HUES64 (cell line): ENCODE measurements at regions not wholly inside any gene's neighbourhood (a gene's known extent, or its start where the extent isn't known, plus 50 kb on each side); places are given as distances from the start of the nearest gene placed in this dataset.

ENCODE experiments used
- H3K27ac ChIP-seq: 2 replicates; pipeline ENCODE4 v1.7.0; 2013; ENCODE audit warnings: low read depth, low read length, inconsistent platforms
- H3K27me3 ChIP-seq: 2 replicates; pipeline ENCODE4 v1.6.1; 2013; ENCODE audit warnings: mild to moderate bottlenecking, low read length; ENCODE audit not compliant: insufficient read depth
- H3K36me3 ChIP-seq: 2 replicates; pipeline ENCODE4 v1.6.1; 2013; ENCODE audit warnings: mild to moderate bottlenecking, low read length; ENCODE audit not compliant: insufficient read depth
- H3K4me1 ChIP-seq: 2 replicates; pipeline ENCODE4 v1.6.1; 2013; ENCODE audit warnings: mild to moderate bottlenecking, low read length, moderate library complexity; ENCODE audit not compliant: insufficient read depth
- H3K4me3 ChIP-seq: 2 replicates; pipeline ENCODE4 v1.5.1; 2013; ENCODE audit warnings: mild to moderate bottlenecking, low read length, moderate library complexity
- H3K9ac ChIP-seq: 2 replicates; pipeline ENCODE4 v1.6.1; 2013; ENCODE audit warnings: mild to moderate bottlenecking, low read depth, low read length
- H3K9me3 ChIP-seq: 2 replicates; pipeline ENCODE4 v1.6.1; 2013; ENCODE audit warnings: low read depth, low read length; ENCODE audit not compliant: insufficient read depth
- WGBS: fragments of 150-250, 120-280 bp; methylation state at CpG from one replicate; pipeline ENCODE4 v1.1.7; 2013; ENCODE audit warnings: missing lambda C conversion rate; 5-methylcytosine and 5-hydroxymethylcytosine counted together

DNA sequence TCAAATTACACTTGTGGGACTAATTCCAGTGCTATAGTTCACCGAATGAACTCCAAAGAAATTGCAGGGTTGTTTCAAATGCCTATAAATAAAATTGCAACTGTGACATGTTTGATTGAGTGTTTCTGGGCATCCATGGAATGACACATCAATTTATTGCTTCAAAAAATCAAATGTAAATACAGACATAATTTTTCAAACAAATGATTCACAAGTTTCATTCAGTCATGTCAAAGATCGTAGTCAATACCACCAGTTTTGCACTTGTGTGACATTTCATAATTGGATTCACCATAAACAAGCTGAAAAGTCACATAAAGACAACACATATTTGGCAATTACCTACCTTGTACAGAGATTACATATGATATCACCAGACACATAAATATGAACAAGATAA is 350.8 kb downstream of the CDH2 start:
- 98% methylated on average over 2 of the region's 2 CpGs for WGBS
- H3K27ac ChIP-seq: no peak overlapping the region
- no peaks in the 10 kb centered on the region for H3K27me3 ChIP-seq

DNA sequence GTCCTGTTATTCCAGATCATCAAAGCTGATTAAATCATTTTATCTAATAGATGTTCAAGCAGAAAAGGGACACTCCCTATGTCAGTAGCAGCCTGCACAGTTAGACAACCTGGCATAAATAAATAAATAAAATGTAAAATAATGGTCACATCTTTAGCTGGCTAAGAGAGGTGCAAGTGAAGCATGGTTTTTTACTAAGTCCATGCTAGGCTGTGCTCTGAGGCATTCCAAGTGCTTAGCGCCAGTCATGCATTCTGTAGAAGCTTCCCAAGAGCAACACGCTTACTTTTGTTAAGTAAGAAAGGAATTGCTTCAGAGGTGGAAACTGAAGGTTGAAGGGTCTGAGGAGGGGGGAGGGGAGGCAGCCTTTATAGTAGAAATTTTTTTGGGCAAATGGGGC is 351.2 kb downstream of the CDH2 start:
- Histone ChIP-seq H3K27ac (peak overlapping the region; percentile 47; the same call in 1 of the 2 replicates), H3K4me3 (no peak overlapping the region), H3K36me3 (no peaks in the 10 kb centered on the region), H3K9ac (no peak overlapping the region; the same call in 1 of the 2 replicates), H3K4me1 (peaks cover 29% of the 10 kb centered on the region), H3K9me3 (no peaks in the 10 kb centered on the region), H3K27me3 (no peaks in the 10 kb centered on the region)
- 87% methylated on average over 2 of the region's 2 CpGs for WGBS

More for the DNA sequence above, 350.8 kb downstream of the CDH2 start:
- H3K36me3 ChIP-seq: no peaks in the 10 kb centered on the region
- H3K9me3 ChIP-seq: no peaks in the 10 kb centered on the region
- no peak overlapping the region for H3K4me3 ChIP-seq
- peaks cover 29% of the 10 kb centered on the region for H3K4me1 ChIP-seq
- H3K9ac ChIP-seq: no peak overlapping the region

DNA sequence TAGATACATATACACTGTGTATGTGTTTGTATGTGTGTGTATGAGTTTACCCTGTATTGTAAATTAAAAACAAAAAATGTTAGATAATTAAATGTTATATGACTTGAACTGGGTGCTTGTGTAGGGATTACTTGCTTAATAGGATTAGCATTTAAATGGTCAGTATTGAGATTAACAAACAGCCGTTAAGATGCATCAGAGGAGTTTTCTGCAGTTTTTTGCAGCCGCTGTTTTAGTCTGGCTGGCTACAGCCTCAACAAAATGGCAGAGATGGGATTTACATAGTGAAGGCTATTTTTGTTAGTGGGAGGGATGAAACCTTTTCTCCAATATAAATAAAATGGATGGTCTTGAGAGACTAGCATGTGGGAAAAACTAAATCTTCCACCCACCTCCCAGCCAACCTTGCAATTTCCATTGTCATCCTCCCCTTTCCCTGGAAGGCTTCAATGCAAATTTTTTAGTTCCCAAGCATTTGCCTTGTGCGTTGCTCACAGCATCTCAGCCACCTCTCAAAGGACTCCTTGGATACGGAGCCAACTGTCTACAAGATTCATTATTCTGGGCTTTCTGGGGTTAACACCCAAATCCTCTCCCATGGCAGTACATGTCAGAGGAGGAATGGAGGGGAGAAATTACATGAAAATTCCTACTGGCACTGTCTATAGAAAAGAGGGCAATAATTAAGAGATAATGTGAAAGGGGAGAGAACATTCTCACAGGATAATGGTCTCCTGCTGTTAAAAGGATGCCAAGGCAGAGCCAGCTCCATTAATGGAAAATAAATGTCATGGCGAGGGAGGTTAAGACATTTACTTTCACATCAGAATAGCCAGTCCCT is 351.9 kb downstream of the CDH2 start:
- no peaks in the 10 kb centered on the region for H3K9me3 ChIP-seq
- H3K4me3 ChIP-seq: no peak overlapping the region
- H3K36me3 ChIP-seq: no peaks in the 10 kb centered on the region
- WGBS: 58% methylated on average over 5 of the region's 5 CpGs
- H3K27ac ChIP-seq: peak overlapping the region; percentile 47; the same call in 1 of the 2 replicates
- H3K4me1 ChIP-seq: peaks cover 29% of the 10 kb centered on the region
- no peak overlapping the region; the same call in 1 of the 2 replicates for H3K9ac ChIP-seq
- H3K27me3 ChIP-seq: no peaks in the 10 kb centered on the region

DNA sequence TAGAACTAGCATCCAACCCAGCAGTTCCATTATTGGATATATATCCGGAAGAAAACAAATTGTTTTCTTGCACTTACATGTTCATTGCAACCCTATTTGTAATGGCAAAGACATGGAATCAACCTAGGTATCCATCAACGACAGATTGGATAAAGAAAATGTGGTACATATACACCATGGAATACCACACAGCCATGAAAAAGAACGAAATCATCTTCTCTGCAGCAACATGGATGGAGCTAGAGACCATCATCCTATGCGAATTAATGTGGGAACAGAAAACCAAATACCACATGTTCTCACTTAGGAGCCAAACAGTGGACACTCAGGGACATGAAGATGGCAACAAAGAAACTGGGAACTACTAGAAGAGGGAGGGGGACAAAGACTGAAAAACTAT is 352.7 kb downstream of the CDH2 start:
- Histone ChIP-seq H3K9me3 (no peaks in the 10 kb centered on the region), H3K4me1 (peaks cover 29% of the 10 kb centered on the region), H3K4me3 (no peak overlapping the region), H3K9ac (no peak overlapping the region), H3K36me3 (no peaks in the 10 kb centered on the region), H3K27ac (no peak overlapping the region), H3K27me3 (no peaks in the 10 kb centered on the region)
- 94% methylated on average over 4 of the region's 4 CpGs for WGBS

DNA sequence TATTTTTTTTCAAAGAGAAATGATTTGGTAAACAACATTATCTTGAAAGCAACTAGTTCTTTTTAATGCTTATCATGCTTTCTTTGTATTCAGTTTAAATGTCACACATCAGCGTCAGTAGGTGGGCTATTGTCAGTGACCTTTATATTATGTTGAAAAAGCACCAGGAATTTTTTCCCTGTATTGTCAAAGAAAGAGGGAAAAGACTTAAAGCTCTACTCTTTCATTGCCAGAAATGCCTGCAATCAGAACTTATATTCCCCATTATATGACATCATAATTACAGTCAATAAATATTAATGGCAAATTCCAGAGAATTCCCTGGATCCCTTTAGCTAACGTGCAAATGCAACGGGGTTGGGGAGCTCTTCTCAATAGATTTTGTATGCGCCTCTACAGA is 353.9 kb downstream of the CDH2 start:
- Histone ChIP-seq H3K9ac (no peak overlapping the region), H3K4me3 (no peak overlapping the region), H3K36me3 (no peaks in the 10 kb centered on the region), H3K9me3 (no peaks in the 10 kb centered on the region), H3K27ac (peak overlapping the region; percentile 43; the same call in 1 of the 2 replicates), H3K27me3 (no peaks in the 10 kb centered on the region), H3K4me1 (peaks cover 29% of the 10 kb centered on the region)
- WGBS: 80% methylated on average over 4 of the region's 4 CpGs

DNA sequence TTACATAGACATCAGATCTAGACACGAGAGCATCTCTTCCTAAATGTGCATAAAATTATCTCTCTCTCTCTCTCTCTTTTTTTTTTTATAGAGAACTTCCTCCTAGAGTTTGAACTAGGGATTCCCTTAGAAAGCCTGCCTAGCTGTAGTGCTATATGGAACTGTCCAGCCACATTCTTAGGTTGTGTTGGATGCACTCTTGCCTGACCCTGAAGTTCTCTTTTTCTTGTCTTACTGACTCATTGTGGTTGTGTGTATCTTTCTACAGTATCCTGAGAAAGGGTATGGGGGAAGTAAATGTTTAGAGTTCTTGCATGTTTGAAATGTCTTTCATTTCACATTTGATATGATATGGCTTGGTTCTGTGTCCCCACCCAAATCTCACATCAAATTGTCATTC is 368.2 kb downstream of the CDH2 start:
- no peaks in the 10 kb centered on the region for H3K27me3 ChIP-seq
- no peaks in the 10 kb centered on the region for H3K36me3 ChIP-seq
- H3K27ac ChIP-seq: no peak overlapping the region
- 86% methylated on average over 1 of the region's 1 CpG for WGBS
- H3K9ac ChIP-seq: no peak overlapping the region
- H3K9me3 ChIP-seq: no peaks in the 10 kb centered on the region
- no peaks in the 10 kb centered on the region for H3K4me1 ChIP-seq
- no peak overlapping the region for H3K4me3 ChIP-seq

DNA sequence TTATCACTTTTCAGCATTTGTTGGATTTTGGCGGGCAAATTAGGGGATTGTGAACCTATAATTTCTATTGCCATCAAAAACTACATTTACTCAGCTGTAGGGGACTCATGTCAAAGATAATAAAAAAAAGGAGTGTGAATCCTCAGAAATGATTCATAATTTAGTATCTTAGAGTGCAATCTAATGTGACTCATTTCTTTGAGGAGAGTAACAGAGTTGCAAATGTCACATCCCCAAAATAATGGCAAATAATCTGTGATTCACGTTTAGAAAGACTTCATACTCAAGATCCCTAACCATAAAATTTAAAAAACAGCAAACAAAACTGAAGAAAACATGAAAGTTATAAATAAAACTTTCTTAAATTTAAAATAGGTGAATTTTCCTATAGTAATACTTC is 373.0 kb downstream of the CDH2 start:
- H3K9ac ChIP-seq: no peak overlapping the region

DNA sequence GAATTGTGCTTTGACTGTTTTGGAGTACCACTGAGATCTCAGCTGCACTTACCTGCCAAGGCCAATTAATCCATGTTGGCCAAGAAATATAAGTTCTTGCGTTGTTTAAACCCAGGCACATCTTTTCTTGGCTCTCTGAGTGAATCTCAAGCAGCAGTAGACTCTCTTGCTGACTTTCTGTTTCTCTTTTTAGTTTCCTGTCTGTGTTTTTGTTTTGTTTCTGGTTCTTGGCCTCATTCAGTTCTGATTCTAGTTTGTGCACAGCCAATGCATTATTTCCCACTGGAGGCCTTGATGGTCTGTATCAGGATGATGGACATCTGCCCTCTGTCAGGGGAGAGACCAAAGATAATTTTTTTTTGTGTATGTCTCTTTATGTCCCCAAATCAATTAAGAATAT is 379.4 kb downstream of the CDH2 start:
- WGBS: 95% methylated on average over 1 of the region's 1 CpG

More for the DNA sequence above, 373.0 kb downstream of the CDH2 start:
- Histone ChIP-seq H3K4me3 (no peak overlapping the region), H3K27me3 (no peaks in the 10 kb centered on the region), H3K4me1 (no peaks in the 10 kb centered on the region), H3K9me3 (no peaks in the 10 kb centered on the region), H3K27ac (no peak overlapping the region), H3K36me3 (no peaks in the 10 kb centered on the region)
- WGBS: 57% methylated on average over 1 of the region's 2 CpGs

DNA sequence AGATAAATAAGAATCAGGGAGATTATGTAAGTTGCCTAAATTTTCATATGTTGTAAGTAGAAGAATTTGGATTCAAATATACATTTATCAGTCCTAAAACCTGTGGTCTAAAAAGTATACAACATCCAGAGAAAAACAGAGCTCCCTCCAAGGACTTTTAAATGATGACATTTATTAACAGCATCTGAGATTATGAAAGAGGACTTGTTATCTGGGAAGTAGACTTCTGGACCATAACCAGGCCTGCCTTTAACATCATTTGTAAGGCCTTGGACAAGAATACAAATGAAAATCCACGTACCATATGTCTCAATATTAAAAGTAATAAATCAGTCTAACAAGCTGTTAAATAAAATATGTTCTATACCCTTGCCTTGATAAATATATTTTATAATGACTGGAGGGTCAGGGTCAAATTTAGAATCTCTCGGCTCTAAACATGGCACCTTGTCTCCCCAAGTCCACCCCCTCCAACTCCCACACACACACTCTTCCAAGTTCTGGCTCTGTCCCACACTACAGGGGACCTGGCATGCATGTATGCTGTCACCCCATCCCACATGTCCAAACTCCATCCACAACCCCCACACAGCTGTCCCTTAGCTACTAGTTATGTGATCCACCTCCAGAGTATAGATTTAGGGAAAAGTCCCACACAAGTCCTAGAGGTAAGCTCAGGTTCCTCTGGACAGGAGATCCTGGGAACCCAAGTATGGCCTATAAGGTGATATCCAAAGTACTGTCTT is 382.6 kb downstream of the CDH2 start:
- no peak overlapping the region for H3K4me3 ChIP-seq
- 0 out of 2 replicates have a peak, but pooled peaks cover 6% of the 10 kb centered on the region for H3K4me1 ChIP-seq
- H3K27me3 ChIP-seq: no peaks in the 10 kb centered on the region
- H3K9me3 ChIP-seq: no peaks in the 10 kb centered on the region
- no peak overlapping the region for H3K27ac ChIP-seq
- H3K36me3 ChIP-seq: no peaks in the 10 kb centered on the region
- no peak overlapping the region for H3K9ac ChIP-seq
- 83% methylated on average over 1 of the region's 2 CpGs for WGBS

More for the DNA sequence above, 379.4 kb downstream of the CDH2 start:
- H3K27me3 ChIP-seq: no peaks in the 10 kb centered on the region
- H3K9me3 ChIP-seq: no peaks in the 10 kb centered on the region
- H3K9ac ChIP-seq: no peak overlapping the region
- H3K36me3 ChIP-seq: no peaks in the 10 kb centered on the region
- H3K4me3 ChIP-seq: no peak overlapping the region
- H3K27ac ChIP-seq: no peak overlapping the region
- H3K4me1 ChIP-seq: no peaks in the 10 kb centered on the region

DNA sequence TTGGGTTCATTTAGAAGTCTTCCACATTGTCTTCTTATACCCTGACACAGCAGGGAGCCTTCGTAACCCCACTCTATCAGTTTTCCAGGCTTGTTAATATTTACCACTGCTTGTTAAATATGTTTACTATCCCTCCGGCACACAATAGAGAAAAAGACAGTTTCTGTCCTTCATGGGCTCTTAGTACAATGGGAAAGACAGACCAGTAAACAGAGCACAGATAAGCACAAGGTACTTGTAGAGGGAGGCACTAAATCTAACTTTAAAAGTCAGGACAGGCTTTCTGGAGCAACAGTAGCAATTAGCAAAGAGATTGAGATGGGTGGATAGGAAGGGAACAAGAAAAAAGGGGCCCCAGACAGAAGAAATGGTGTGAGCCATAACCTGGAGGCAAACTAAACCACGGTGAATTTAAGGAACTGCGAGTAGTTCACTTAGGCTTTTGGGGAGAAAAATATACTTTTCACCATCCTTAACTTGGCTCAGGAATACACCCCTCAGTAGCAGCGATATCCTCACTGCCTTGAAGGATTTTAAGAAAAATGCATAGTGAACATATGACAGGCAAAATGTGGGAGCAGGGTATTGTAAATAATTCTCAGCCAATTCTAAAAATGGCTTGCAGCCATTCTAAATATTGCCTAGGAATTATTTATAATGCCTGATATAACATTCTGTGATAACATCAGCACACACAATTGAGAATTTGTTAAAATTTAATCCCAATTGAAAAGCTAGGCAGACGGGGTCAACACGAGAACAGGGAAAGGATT is 383.7 kb downstream of the CDH2 start:
- Histone ChIP-seq H3K4me3 (no peak overlapping the region), H3K27ac (no peak overlapping the region), H3K36me3 (no peaks in the 10 kb centered on the region), H3K9ac (no peak overlapping the region), H3K9me3 (no peaks in the 10 kb centered on the region), H3K4me1 (0 out of 2 replicates have a peak, but pooled peaks cover 6% of the 10 kb centered on the region), H3K27me3 (no peaks in the 10 kb centered on the region)
- 91% methylated on average over 6 of the region's 7 CpGs for WGBS

DNA sequence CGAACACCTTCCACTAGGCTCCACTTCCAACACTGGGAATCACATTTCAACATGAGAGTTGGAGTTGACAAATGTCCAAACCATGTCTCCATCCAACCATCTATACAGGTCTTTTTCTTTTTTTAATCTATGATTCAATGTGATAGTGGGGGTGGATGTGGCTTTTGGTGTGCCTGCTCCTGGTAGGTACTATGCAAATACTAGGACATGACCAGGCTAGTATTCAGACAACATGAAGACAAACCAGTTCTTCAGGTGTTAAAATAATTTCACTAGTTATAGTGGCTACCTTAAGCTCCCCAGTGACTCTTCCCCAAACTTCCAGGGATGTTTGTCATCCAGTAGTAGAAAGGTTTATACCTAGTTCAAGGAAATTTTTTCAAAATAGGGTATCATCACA is 387.5 kb downstream of the CDH2 start:
- Histone ChIP-seq H3K36me3 (no peaks in the 10 kb centered on the region), H3K9ac (no peak overlapping the region), H3K27ac (no peak overlapping the region), H3K9me3 (no peaks in the 10 kb centered on the region), H3K4me1 (0 out of 2 replicates have a peak, but pooled peaks cover 6% of the 10 kb centered on the region), H3K27me3 (no peaks in the 10 kb centered on the region), H3K4me3 (no peak overlapping the region)
- WGBS: 100% methylated on average over 1 of the region's 1 CpG
